ENCODE measurements at regions not wholly inside any gene's neighbourhood (a gene's known extent, or its start where the extent isn't known, plus 50 kb on each side); places are given as distances from the start of the nearest gene placed in this dataset.

GRCh38 chr3:110474397-110474796 lies 597.2 kb upstream of the NECTIN3 start:
- DNase-seq (ENCODE audit: low read depth): no peak
- no peak for TF ChIP-seq CTCF (IDR thresholded peaks at IDR 0.05; ENCODE audit: control insufficient read depth, insufficient read depth, low read depth, low read length, missing control alignments)
- H3K4me3 ChIP-seq (ENCODE audit: control insufficient read depth, low read depth, low read length): no peak overlapping the region

- TF ChIP-seq CTCF (IDR thresholded peaks at IDR 0.05; ENCODE audit: control insufficient read depth, insufficient read depth, low read depth, low read length, missing control alignments): no peak
- no peak for DNase-seq (ENCODE audit: low read depth)
- no peak overlapping the region for H3K4me3 ChIP-seq (ENCODE audit: control insufficient read depth, low read depth, low read length)
Observed at GRCh38 chr3:110478377-110479054, 593.1 kb upstream of the NECTIN3 start.

- TF ChIP-seq CTCF (IDR thresholded peaks at IDR 0.05; ENCODE audit: control insufficient read depth, insufficient read depth, low read depth, low read length, missing control alignments): no peak
- no peak overlapping the region for H3K4me3 ChIP-seq (ENCODE audit: control insufficient read depth, low read depth, low read length)
- no peak for DNase-seq (ENCODE audit: low read depth)
Observed at GRCh38 chr3:110479731-110480130, 591.9 kb upstream of the NECTIN3 start.

- TF ChIP-seq CTCF (IDR thresholded peaks at IDR 0.05; ENCODE audit: control insufficient read depth, insufficient read depth, low read depth, low read length, missing control alignments): no peak
- DNase-seq (ENCODE audit: low read depth): no peak
- no peak overlapping the region for H3K4me3 ChIP-seq (ENCODE audit: control insufficient read depth, low read depth, low read length)
Observed at GRCh38 chr3:110485389-110485788, 586.2 kb upstream of the NECTIN3 start.

GRCh38 chr3:110487840-110488239 lies 583.8 kb upstream of the NECTIN3 start:
- no peak for DNase-seq (ENCODE audit: low read depth)
- no peak for TF ChIP-seq CTCF (IDR thresholded peaks at IDR 0.05; ENCODE audit: control insufficient read depth, insufficient read depth, low read depth, low read length, missing control alignments)

GRCh38 chr3:110491413-110491812 lies 580.2 kb upstream of the NECTIN3 start:
- no peak for DNase-seq (ENCODE audit: low read depth)
- no peak for TF ChIP-seq CTCF (IDR thresholded peaks at IDR 0.05; ENCODE audit: control insufficient read depth, insufficient read depth, low read depth, low read length, missing control alignments)
- H3K4me3 ChIP-seq (ENCODE audit: control insufficient read depth, low read depth, low read length): no peak overlapping the region

More at GRCh38 chr3:110487840-110488239, 583.8 kb upstream of the NECTIN3 start:
- no peak overlapping the region for H3K4me3 ChIP-seq (ENCODE audit: control insufficient read depth, low read depth, low read length)
